IPS DF 4.7 (cell line): ENCODE measurements at regions not wholly inside any gene's neighbourhood (a gene's known extent, or its start where the extent isn't known, plus 50 kb on each side); places are given as distances from the start of the nearest gene placed in this dataset.

Experiments
- DNase-seq: peaks from one replicate; pipeline ENCODE4 v3.0.0-alpha.2; 2013; ENCODE audit warnings: low spot score; ENCODE audit errors: extremely low read depth

GRCh38 chr3:73716418-73716817, 91.7 kb upstream of the PDZRN3 start:
- no peak for DNase-seq

GRCh38 chr3:73710340-73710739, 85.6 kb upstream of the PDZRN3 start:
- no peak for DNase-seq

GRCh38 chr3:73709712-73710111, 85.0 kb upstream of the PDZRN3 start:
- DNase-seq, result no peak

GRCh38 chr3:73708956-73709355, 84.2 kb upstream of the PDZRN3 start:
- no peak for DNase-seq

- no peak for DNase-seq
These were observed 83.0 kb upstream of the PDZRN3 start for GRCh38 chr3:73707772-73708171.

GRCh38 chr3:73706771-73707170, 82.0 kb upstream of the PDZRN3 start:
- no peak for DNase-seq

- no peak for DNase-seq
These were observed 81.1 kb upstream of the PDZRN3 start for GRCh38 chr3:73705792-73706191.

GRCh38 chr3:73699327-73699726, 74.6 kb upstream of the PDZRN3 start:
- no peak for DNase-seq

GRCh38 chr3:73697020-73697419, 72.3 kb upstream of the PDZRN3 start:
- no peak for DNase-seq

- no peak for DNase-seq
These were observed 71.1 kb upstream of the PDZRN3 start for GRCh38 chr3:73695841-73696240.

GRCh38 chr3:73694983-73695757, 70.4 kb upstream of the PDZRN3 start:
- no peak for DNase-seq

GRCh38 chr3:73687106-73688004, 62.6 kb upstream of the PDZRN3 start:
- DNase-seq, result no peak

- no peak for DNase-seq
These were observed 60.3 kb upstream of the PDZRN3 start for GRCh38 chr3:73685061-73685460.

- no peak for DNase-seq
These were observed 59.0 kb upstream of the PDZRN3 start for GRCh38 chr3:73683706-73684105.

- DNase-seq, result no peak
These were observed 56.9 kb upstream of the PDZRN3 start for GRCh38 chr3:73681610-73682009.

GRCh38 chr3:73681198-73681597, 56.5 kb upstream of the PDZRN3 start:
- no peak for DNase-seq

- DNase-seq, result no peak
These were observed 55.8 kb upstream of the PDZRN3 start for GRCh38 chr3:73680391-73681095.

GRCh38 chr3:73677336-73678024, 52.7 kb upstream of the PDZRN3 start:
- DNase-seq, result no peak
